HG03439 (cell line): ENCODE measurements at regions not wholly inside any gene's neighbourhood (a gene's known extent, or its start where the extent isn't known, plus 50 kb on each side); places are given as distances from the start of the nearest gene placed in this dataset.
"Not testable (repeated sequence)": the region's sequence is repeated elsewhere in the genome, so short reads cannot be mapped to it uniquely, and the experiment has no call there.

ENCODE experiments used
- ATAC-seq: cut with Tn5 transposase; IDR thresholded peaks from one replicate; pipeline ENCODE4 v1.9.1; 2021; ENCODE audit warnings: mild to moderate bottlenecking, moderate library complexity; ENCODE audit not compliant: unreplicated experiment

DNA sequence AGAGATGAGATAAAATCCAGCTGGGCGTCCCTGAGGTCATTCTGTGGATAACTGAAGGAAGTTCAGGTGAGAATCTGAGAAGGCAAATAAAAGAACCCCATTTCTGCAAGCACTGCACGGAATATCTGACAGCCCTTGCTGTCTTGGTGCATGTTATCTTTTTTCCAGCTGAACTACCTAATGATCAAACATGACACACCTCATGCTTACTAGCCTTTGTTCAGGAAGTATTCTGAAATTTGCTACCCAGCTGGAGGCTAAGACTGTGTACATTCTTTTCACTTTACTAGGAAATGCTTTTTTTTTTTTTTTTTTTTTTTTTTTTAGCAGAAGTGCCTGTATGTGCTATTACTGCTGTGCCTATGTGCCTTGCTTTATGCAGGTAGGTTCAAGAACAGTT lies 718.1 kb downstream of the SMARCA1 start:
- no peak for ATAC-seq

GRCh38 chrX:128804828-128805227 lies 718.5 kb downstream of the SMARCA1 start:
- ATAC-seq, result no peak

DNA sequence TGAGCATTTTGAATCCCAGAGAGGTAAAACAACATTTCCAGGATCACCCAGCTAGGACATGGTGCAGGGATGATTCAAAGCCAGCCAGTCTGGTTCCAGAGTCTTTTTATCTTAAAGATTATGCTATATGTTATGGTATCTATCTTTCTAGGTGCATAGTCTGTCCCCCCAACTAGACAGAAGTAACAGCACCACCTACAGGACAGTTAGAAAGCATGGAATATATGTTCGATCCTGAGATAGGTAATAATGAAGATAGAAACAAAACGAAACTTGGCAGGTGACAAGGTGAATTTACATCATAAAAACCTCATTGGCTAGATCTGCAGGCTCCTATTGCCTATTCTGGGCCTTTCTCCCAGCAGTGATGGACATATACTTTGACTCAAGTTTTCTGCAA lies 723.2 kb downstream of the SMARCA1 start:
- no peak for ATAC-seq

DNA sequence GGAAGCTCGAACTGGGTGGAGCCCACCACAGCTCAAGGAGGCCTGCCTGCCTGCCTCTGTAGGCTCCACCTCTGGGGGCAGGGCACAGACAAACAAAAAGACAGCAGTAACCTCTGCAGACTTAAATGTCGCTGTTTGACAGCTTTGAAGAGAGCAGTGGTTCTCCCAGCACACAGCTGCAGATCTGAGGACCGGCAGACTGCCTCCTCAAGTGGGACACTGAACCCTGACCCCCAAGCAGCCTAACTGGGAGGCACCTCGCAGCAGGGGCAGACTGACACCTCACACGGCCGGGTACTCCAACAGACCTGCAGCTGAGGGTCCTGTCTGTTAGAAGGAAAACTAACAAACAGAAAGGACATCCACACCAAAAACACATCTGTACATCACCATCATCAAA lies 730.9 kb upstream of the ACTRT1 start:
- not testable (repeated sequence) for ATAC-seq

DNA sequence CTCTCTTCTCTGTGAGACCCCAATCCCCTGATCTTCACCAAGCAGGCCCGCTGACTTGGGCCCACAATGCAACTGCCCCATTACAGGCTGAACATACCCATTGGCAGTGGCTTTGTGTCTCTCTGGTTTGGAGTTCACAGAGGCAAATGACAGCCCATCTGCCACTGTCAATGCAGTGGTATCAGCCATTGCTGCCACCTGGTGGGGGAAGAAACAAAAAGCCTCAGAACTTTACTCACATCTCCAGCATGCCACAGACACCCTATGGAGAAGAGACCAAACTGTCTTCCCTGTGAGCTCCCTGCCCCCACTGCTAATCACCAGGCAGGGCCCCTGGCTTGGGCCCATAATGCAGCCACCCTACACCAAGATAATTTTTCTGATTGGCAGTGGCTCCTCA lies 729.3 kb upstream of the ACTRT1 start:
- ATAC-seq, result no peak

GRCh38 chrX:128780934-128781333 lies 728.7 kb upstream of the ACTRT1 start:
- ATAC-seq, result no peak

DNA sequence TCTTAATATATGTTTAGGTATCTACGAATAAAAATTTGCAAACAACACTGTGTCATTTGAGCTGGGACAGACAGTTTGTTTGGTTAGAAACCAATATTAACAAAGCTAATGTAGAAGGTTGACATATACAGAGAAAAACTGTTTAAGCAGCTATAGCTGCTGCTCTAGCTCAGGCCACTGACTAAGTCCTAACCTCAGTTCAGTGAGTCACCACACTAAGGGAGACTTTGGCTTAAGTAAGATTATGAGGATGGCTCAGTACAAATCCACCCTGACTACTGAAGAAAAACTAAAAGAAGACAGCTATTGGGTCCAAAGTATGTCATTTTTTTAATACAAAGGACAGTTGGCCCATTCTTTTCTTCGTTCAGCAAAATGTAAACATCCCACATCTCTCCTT lies 717.3 kb upstream of the ACTRT1 start:
- no peak for ATAC-seq

GRCh38 chrX:128759745-128760144 lies 707.5 kb upstream of the ACTRT1 start:
- no peak for ATAC-seq

DNA sequence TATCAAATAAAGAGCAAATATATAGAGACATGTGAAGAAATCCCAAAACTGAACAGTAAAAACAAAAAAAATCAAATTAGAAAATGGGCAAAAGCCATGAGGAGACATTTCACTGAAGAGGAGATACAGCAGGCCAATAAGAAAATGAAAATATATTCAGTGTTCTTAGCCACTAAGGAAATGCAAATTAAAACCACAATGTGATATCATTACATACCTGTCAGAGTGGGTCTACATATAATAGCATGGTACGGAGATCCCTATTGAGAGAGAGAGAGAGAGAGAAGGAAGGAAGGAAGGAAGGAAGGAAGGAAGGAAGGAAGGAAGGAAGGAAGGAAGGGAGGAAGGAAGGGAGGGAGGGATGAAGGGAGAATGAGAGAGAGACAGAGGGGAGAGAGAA lies 707.0 kb upstream of the ACTRT1 start:
- no peak for ATAC-seq

- ATAC-seq, result no peak
These were observed 701.9 kb upstream of the ACTRT1 start for GRCh38 chrX:128754130-128754529.

- no peak for ATAC-seq
These were observed 687.3 kb upstream of the ACTRT1 start for GRCh38 chrX:128739539-128739938.

DNA sequence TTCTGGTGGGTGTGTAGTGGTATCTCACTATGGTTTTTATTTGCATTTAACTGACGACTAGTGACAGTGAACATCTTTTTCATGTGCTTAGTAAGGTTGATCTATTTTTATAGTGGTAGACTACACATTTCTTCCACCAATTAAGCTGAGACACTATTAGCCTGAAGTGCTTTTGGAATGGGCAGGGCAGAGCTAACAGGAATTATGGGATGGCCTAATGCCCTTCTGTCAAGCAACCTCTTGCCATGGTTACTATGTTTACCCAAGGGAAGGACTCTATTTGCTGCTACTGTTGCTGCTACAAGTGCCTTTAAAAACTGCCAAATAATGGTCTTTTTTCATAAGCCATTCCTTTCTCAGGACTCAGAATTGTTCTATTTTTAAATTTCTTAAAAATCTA lies 676.7 kb upstream of the ACTRT1 start:
- ATAC-seq, result no peak

DNA sequence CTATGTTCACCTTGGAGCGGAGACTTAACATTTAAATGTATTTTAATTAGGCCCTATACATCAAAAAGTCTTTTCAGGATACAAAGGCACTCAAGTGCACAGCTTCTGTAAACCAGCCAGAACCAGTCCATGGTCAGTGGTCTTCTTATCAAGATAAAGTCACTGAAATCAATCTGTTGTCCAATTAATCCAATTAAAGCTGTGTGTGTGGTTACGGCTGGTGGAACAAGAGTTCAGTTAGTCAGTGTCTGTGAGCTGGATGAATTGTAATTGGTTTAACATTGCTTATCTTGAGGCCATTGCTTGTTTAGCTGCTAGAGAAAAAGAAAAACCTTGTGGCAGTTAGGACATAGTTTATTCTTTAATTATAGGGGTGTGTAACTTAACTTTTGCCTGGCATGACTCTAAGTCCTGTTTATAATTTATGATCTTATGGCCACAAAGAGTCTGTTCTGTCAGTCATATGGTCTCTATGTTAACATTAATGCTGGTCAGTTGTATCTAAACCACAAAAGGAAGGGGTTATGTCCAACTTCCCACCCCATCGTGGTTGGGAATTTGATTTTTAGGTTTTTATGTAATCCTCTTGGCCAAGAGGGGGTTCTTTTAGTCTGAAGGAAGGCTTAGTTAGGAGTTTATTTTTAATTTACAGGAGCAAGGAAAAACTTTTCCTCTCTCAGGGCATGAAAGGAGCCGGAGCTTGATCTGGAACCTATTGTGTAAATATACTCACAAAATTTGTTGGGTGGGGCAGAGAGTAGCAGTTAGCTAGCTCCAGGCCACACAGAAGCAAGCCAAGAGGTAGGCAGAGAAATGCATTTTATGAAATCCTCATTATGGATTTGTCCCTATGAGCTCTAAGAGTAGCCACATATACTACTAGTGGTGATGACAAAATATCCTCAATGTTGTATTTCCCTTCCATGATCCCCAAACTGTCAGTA lies 665.7 kb upstream of the ACTRT1 start:
- ATAC-seq, result no peak

- ATAC-seq, result no peak
These were observed 662.2 kb upstream of the ACTRT1 start for GRCh38 chrX:128714425-128714824.

GRCh38 chrX:128699716-128700285 lies 647.6 kb upstream of the ACTRT1 start:
- no peak for ATAC-seq

DNA sequence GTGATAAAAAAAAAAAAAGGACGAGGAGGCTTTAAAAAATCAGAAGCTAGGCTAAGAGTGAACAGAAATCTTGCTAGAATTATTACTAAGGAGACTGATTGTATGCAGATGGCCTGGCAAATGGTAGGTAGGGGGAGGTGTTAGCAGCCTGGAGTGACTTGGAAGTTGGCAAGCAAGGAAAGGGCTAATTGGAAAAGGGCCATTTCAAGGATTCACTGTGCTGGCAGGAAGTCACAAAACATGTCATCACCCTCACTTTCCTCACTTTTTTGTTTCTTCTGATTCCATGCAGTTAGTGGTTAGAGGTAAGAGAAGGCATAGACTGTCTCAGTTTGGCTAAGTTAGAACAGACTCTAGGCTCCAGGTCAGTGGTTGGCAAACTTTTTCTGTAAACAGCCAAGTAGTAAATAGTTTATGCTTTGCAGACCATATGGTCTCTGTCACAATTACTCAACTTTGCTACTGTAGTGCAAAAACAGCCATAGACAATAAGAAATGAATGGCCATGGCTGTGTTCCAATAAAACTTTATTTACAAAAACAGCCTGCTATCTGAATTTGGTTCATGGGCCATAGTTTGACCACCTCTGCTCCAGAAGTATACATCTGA lies 646.5 kb upstream of the ACTRT1 start:
- ATAC-seq, result no peak

GRCh38 chrX:128691872-128692271 lies 639.7 kb upstream of the ACTRT1 start:
- no peak for ATAC-seq

GRCh38 chrX:128685387-128685786 lies 633.2 kb upstream of the ACTRT1 start:
- no peak for ATAC-seq

DNA sequence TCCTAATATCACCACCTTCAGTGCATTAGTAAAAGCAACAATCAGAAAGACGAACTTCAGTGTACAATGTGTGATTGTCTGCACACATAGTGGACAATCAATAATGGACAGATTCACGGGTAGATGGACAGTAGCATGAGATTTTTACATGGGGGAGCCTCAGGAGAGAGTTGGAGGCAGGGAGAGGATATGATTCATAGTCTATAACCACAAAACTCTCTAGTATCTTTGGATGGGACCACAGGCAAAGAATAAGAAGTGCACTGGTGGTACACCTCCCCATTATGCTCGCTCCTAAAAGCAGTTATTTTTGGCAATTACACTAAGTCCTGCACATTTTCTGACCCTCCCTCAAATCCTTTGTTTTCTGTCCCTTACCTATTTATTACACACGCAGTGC lies 624.4 kb upstream of the ACTRT1 start:
- ATAC-seq, result no peak

DNA sequence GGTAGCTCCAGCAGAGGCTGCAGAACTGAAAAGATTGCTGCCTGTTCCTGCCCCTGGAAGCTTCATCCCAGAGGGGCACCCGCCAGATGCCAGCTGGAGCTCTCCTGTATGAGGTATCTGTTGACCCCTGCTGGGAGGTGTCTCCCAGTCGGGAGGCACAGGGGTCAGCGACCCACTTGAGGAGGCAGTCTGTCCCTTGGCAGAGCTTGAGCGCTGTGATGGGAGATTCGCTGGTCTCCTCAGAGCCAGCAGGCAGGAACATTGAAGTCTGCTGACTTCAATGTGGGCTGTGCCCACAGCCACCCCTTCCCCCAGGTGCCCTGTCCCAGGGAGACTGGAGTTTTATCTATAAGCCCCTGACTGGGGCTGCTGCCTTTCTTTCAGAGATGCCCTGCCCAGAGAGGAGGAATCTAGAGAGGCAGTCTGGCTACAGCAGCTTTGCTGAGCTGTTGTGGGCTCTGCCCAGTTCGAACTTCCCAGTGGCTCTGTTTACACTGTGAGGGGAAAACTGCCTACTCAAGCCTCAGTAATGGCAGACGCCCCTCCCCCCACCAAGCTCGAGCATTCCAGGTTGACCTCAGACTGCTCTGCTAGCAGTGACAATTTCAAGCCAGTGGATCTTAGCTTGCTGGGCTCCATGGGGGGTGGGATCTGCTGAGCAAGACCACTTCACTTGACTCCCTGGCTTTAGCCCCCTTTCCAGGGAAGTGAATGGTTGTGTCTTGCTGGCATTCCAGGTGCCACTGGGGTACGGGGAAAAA lies 622.3 kb upstream of the ACTRT1 start:
- ATAC-seq, result not testable (repeated sequence)

DNA sequence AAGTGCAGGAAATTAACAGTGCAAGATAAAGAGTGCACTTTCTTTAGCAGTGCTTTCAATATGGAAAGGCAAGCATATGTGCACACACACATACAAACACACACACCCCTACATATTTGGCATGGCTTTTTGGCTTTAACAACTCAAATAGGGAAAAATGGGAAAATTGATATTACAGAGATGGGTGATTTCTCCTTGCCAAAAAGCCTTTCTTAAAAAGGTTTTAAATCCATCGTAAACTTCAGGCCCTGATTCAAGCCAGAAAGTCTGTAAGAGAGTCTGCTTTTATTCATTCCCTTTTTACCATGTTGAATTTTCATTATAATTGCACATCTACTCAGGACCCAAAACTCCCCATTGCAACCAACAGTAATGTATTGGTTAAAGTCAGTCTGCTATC lies 612.0 kb upstream of the ACTRT1 start:
- ATAC-seq, result no peak
